ENCODE measurements at regions not wholly inside any gene's neighbourhood (a gene's known extent, or its start where the extent isn't known, plus 50 kb on each side); places are given as distances from the start of the nearest gene placed in this dataset.

GRCh38 chr16:54431041-54431996 lies 144.7 kb upstream of the IRX3 start:
- intact Hi-C loops (cut with DNase I): no loop called here
- no peak overlapping the region for H3K27ac ChIP-seq (ENCODE audit: low read depth in 2 of 2, low read length in 2 of 2)
- no peaks in the 10 kb centered on the region for H3K4me1 ChIP-seq (ENCODE audit: control insufficient read depth in 2 of 3, insufficient read depth in 2 of 3, low read depth in 1 of 3, low read length in 3 of 3)
- FAIRE-seq (no peak), DNase-seq (peak in 1 of 5 donors; percentile 9)
- no peak overlapping the region for H3K9ac ChIP-seq (ENCODE audit: low read length in 3 of 3)
- peaks cover 0 to 9% (median 0%) of the 10 kb centered on the region in 3 donors for H3K9me3 ChIP-seq (ENCODE audit: control insufficient read depth in 2 of 3, insufficient read depth in 1 of 3, low read length in 3 of 3)
- no peaks in the 10 kb centered on the region for H3K36me3 ChIP-seq (ENCODE audit: control insufficient read depth in 2 of 3, insufficient read depth in 3 of 3, low read length in 3 of 3)
- no peak overlapping the region for H3K4me3 ChIP-seq (ENCODE audit: low read length in 3 of 3)
- TF ChIP-seq CTCF (IDR thresholded peaks at IDR 0.05; ENCODE audit: borderline replicate concordance, extremely low read depth, insufficient read depth): no peak
- H3K27me3 ChIP-seq (ENCODE audit: control insufficient read depth, insufficient read depth, low read length): no peaks in the 10 kb centered on the region

- H3K4me3 ChIP-seq (ENCODE audit: low read length in 3 of 3): no peak overlapping the region
- H3K9me3 ChIP-seq (ENCODE audit: control insufficient read depth in 2 of 3, insufficient read depth in 1 of 3, low read length in 3 of 3): peaks cover 0 to 9% (median 0%) of the 10 kb centered on the region in 3 donors
- TF ChIP-seq CTCF (IDR thresholded peaks at IDR 0.05; ENCODE audit: borderline replicate concordance, extremely low read depth, insufficient read depth): no peak
- no peaks in the 10 kb centered on the region for H3K27me3 ChIP-seq (ENCODE audit: control insufficient read depth, insufficient read depth, low read length)
- DNase-seq (peak in 1 of 5 donors; percentile 29), FAIRE-seq (no peak)
- no peak overlapping the region for H3K27ac ChIP-seq (ENCODE audit: low read depth in 2 of 2, low read length in 2 of 2)
- H3K4me1 ChIP-seq (ENCODE audit: control insufficient read depth in 2 of 3, insufficient read depth in 2 of 3, low read depth in 1 of 3, low read length in 3 of 3): no peaks in the 10 kb centered on the region
- H3K9ac ChIP-seq (ENCODE audit: low read length in 3 of 3): no peak overlapping the region
- intact Hi-C loops (cut with DNase I): no loop called here
- H3K36me3 ChIP-seq (ENCODE audit: control insufficient read depth in 2 of 3, insufficient read depth in 3 of 3, low read length in 3 of 3): no peaks in the 10 kb centered on the region
Measured at GRCh38 chr16:54430491-54431030, 144.0 kb upstream of the IRX3 start.

GRCh38 chr16:54429029-54429428 lies 142.4 kb upstream of the IRX3 start:
- peaks cover 0 to 9% (median 0%) of the 10 kb centered on the region in 3 donors for H3K9me3 ChIP-seq (ENCODE audit: control insufficient read depth in 2 of 3, insufficient read depth in 1 of 3, low read length in 3 of 3)
- intact Hi-C loops (cut with DNase I): no loop called here
- FAIRE-seq: no peak
- H3K36me3 ChIP-seq (ENCODE audit: control insufficient read depth in 2 of 3, insufficient read depth in 3 of 3, low read length in 3 of 3): no peaks in the 10 kb centered on the region
- H3K9ac ChIP-seq (ENCODE audit: low read length in 3 of 3): no peak overlapping the region
- no peak for DNase-seq
- no peaks in the 10 kb centered on the region for H3K4me1 ChIP-seq (ENCODE audit: control insufficient read depth in 2 of 3, insufficient read depth in 2 of 3, low read depth in 1 of 3, low read length in 3 of 3)
- H3K27ac ChIP-seq (ENCODE audit: low read depth in 2 of 2, low read length in 2 of 2): no peak overlapping the region
- no peak for TF ChIP-seq CTCF (IDR thresholded peaks at IDR 0.05; ENCODE audit: borderline replicate concordance, extremely low read depth, insufficient read depth)
- H3K27me3 ChIP-seq (ENCODE audit: control insufficient read depth, insufficient read depth, low read length): no peaks in the 10 kb centered on the region
- H3K4me3 ChIP-seq (ENCODE audit: low read length in 3 of 3): no peak overlapping the region
